Right ventricle myocardium inferior (tissue), 1 donor: ENCODE measurements at regions not wholly inside any gene's neighbourhood (a gene's known extent, or its start where the extent isn't known, plus 50 kb on each side); places are given as distances from the start of the nearest gene placed in this dataset.
"Not testable (repeated sequence)": the region's sequence is repeated elsewhere in the genome, so short reads cannot be mapped to it uniquely, and the experiment has no call there.

Experiments
- ATAC-seq: fragments of 200-7000 bp; cut with Tn5 transposase; one replicate; pipeline ENCODE4 v1.9.1; 2020; ENCODE audit warnings: mild to moderate bottlenecking, moderate library complexity
- DNase-seq: peaks from one replicate; pipeline ENCODE4 v3.0.0; 2021; ENCODE audit errors: missing footprints
- intact Hi-C: fragments of 100-400 bp; cut with DNase I; formaldehyde crosslinking; loops from one replicate; pipeline ENCODE4 v1.11.0; 2022
- donor health status: DM: no; HTN: yes; CAD: no; lungs with severe emphysema.

DNA sequence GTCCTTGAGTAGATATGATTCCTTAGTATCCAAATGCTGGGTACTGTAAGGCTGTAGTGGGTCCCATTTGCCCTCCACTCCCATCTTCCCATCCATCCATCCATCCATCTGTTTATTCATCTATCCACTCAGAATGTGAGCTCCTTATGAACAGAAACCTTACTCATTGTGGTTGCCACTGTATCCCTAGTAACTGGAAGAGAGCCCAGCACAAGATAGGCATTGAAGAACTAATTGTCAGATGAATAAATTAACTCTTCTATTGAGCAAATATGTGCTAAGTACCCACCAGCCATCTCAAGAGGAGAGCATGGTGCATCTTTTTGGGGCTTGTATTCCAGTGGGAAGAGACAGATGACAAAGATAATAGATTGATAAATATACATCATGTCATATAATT, 86.4 kb upstream of the SEZ6L start:
- DNase-seq (no peak), ATAC-seq (no peak)
- intact Hi-C loops: no loop called here

DNA sequence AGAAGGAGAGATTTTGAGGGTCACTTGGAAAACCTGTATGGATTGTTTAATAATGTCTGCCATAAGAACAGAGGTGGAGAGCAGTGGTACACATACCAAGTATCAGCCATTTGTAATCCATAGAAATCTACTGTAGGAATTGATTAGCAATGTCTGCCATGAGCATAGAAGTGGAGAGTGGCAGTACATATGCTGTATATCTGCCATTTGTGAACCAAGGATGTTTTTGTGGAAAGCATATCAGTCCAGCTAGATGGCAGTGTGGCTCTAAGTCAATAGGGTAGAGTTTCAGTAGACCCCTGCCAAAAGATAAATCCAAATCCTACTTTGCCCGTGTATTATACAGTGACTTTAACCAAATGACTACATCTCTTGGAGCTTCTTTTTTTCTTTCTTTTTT, 82.9 kb upstream of the SEZ6L start:
- no peak for DNase-seq
- no peak for ATAC-seq
- intact Hi-C loops: loop anchor here (2.0 kb wide), 1 partner anchor 244 kb away; no protein-coding TSS in a partner anchor

DNA sequence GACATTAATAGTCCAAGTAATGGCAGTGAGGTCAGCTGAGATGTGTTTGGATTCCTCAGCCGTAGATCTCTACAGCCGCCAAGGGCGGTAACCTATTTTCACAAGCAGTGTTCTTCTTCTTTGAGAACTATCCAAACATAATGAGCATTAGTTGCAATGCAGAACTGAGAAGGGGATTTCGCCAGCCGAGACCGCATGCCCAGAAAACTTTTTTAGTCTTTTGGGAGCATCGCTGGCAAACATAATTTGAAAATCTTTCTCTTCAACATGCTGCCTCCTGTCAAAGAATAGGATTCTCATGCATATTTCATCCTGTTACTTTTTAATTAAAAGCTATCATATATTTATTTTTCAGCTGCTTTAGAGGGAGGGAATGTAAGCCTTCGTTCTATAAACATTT, 81.4 kb upstream of the SEZ6L start:
- intact Hi-C loops: loop anchor here (2.0 kb wide), 1 partner anchor 243 kb away; no protein-coding TSS in a partner anchor
- DNase-seq (no peak), ATAC-seq (no peak)

GRCh38 chr22:26090821-26091220, 78.4 kb upstream of the SEZ6L start:
- ATAC-seq (no peak), DNase-seq (no peak)
- intact Hi-C loops: no loop called here

DNA sequence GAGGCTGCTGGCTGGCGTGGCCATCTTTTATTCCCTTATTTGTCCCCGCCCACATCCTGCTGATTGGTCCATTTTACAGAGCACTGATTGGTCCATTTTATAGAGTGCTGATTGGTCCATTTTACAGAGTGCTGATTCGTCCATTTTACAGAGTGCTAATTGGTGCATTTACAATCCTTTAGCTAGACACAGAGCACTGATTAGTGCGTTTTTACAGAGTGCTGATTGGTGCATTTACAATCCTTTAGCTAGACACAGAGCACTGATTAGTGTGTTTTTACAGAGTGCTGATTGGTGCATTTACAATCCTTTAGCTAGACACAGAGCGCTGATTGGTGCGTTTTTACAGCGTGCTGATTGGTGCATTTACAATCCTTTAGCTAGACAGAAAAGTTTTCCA, 74.8 kb upstream of the SEZ6L start:
- intact Hi-C loops, ATAC-seq, DNase-seq: not testable (repeated sequence)

- no peak for DNase-seq
- ATAC-seq: no peak
- intact Hi-C loops: no loop called here
These were observed 73.9 kb upstream of the SEZ6L start for GRCh38 chr22:26095256-26095956.

- ATAC-seq: no peak
These were observed 71.9 kb upstream of the SEZ6L start for GRCh38 chr22:26097411-26097810.

DNA sequence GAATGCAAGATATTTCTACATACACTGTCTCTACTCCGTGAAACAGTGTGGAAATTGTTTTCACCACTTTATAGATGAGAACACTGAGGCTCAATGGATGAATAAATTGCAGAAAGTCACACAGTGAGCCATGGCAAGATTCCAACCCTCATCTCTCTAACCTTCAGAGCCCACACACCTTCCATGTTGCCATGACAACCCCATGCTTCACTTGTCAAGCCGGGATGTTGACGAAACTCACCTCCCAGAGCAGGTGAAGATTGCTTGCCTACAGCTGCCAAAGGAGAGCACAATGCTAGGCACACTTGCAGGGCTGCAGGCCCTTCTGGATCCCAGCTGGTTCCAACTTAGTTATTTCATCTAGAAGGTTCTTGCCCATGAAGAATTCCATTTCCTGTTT, 71.4 kb upstream of the SEZ6L start:
- DNase-seq (no peak), ATAC-seq (no peak)
- intact Hi-C loops: no loop called here

More at GRCh38 chr22:26097411-26097810, 71.9 kb upstream of the SEZ6L start:
- intact Hi-C loops: no loop called here
- no peak for DNase-seq

GRCh38 chr22:26103023-26103422, 66.2 kb upstream of the SEZ6L start:
- ATAC-seq: no peak
- intact Hi-C loops: no loop called here
- no peak for DNase-seq

DNA sequence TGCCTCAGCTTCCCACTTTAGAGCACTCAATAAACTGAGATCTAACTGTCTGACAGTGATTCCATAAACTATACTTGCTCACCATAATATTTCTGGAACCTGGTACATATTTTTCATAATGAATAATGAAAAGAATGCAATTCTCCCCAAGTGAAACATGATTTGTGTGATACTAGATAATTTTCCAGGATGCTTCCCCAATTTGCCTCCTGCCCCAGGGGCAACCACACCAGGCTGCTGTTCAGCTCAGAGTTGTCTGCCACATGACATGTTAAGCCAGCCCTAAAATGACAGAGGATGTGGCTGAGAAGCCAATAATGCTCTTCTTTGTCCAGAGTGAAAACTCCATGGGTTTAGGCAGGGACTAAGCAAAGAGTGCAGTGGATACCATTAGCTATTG, 62.9 kb upstream of the SEZ6L start:
- intact Hi-C loops: no loop called here
- DNase-seq (no peak), ATAC-seq (no peak)

DNA sequence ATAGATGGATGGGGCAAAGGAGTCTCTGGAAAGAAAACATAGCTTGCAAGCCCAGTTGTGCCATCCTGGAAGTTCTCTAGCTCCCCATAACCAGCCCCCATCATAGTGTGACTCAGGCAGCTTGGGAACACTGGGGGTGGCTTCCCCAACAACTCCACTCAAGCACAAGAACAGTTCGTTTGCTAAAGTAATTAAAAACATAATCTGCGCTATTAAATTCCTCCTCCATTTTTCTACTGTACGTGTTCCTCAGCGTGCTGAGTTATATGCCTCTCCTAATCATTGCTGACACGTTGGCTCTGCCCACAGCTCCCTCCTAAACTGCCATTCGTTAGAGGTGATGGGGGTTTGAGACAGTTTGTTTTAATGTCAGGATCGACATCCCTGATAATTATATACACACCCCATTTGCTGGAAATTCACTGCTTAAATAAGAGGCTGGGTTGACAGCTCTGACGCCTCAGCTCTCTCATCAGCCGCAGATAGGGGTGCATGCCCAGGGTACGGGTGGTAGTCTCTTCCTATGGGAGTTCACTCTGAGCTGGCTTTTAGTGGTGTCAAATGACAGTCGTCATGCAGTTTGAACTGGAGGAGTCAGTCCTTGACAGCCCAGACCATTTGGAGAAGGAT, 59.5 kb upstream of the SEZ6L start:
- intact Hi-C loops: no loop called here
- DNase-seq: no peak

GRCh38 chr22:26114826-26115225, 54.4 kb upstream of the SEZ6L start:
- intact Hi-C loops: no loop called here
- DNase-seq (no peak), ATAC-seq (no peak)

More for the DNA sequence above, 59.5 kb upstream of the SEZ6L start:
- ATAC-seq: no peak

GRCh38 chr22:26115266-26115665, 54.0 kb upstream of the SEZ6L start:
- intact Hi-C loops: no loop called here
- no peak for DNase-seq
- no peak for ATAC-seq
